Activated effector memory CD4-positive, alpha-beta T cell treated with anti-CD3 and anti-CD28 coated beads, Interleukin-2, amount 50 U/mL, for 16 hours (primary cell): ENCODE measurements at regions not wholly inside any gene's neighbourhood (a gene's known extent, or its start where the extent isn't known, plus 50 kb on each side); places are given as distances from the start of the nearest gene placed in this dataset.
"Not testable (repeated sequence)": the region's sequence is repeated elsewhere in the genome, so short reads cannot be mapped to it uniquely, and the experiment has no call there.

Experiments
- DNase-seq: peaks from one replicate; pipeline ENCODE4 v3.0.0-alpha.2; 2020

DNA sequence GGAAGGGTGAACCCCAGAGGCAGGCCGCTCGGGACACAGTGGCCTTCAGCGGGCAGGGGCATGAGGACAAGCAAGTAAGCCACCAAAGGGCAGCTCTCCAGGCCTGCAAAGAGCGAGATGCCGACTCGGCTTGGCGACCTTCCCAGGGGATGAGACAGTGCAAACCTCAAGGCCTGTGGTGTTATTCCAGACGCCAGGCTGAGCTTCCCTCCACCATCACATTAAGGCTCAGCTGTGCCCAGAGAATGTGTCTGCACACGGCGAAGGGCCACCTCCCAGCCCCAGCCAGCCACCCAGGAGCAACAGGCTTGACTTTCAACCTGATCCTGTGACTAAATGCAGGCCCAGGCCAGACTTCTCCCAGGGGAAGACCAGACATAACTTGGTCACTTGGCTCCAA, 251.4 kb downstream of the SOX9 start:
- DNase-seq, result peak; percentile 57

DNA sequence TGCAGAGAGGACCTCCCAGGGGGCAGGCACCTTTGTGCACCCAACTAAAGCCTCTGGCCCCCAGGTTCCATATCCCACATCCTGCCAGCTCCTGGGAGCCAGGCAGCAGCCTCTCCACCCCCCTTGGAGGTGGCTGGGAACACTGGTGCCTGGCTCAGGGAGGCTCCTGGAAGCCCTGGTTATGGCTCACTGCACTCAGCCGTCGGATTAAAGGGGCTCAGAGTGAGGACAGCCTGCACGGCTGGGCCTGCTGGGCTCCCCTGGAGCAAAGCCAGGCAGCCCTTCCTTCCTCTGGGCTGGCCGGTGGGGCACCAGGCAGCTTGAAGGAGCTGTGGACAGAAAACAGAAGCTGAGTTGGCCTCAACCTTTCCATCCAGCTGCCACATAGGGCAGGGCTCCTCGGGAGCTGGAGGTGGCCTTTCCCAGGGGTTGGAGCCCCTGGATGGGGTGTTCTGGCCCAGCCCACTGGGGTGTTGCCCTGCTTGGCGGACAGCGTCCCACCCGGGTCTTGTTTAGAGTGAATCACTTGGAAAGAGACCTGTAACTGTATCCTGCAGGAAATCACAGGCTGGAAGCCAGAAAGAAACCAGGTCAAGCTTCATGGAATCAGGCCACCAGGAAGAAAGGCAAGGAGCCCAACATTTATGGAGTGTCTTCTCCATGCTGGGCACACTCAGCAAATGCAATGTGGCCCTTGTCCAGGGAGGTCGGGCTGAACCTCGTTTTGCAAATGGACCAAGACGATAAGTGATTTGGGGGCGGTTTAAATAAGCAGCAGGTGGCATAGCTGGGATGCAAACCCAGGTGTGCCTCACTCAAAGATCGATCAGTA, 253.3 kb downstream of the SOX9 start:
- DNase-seq, result peak; percentile 39

DNA sequence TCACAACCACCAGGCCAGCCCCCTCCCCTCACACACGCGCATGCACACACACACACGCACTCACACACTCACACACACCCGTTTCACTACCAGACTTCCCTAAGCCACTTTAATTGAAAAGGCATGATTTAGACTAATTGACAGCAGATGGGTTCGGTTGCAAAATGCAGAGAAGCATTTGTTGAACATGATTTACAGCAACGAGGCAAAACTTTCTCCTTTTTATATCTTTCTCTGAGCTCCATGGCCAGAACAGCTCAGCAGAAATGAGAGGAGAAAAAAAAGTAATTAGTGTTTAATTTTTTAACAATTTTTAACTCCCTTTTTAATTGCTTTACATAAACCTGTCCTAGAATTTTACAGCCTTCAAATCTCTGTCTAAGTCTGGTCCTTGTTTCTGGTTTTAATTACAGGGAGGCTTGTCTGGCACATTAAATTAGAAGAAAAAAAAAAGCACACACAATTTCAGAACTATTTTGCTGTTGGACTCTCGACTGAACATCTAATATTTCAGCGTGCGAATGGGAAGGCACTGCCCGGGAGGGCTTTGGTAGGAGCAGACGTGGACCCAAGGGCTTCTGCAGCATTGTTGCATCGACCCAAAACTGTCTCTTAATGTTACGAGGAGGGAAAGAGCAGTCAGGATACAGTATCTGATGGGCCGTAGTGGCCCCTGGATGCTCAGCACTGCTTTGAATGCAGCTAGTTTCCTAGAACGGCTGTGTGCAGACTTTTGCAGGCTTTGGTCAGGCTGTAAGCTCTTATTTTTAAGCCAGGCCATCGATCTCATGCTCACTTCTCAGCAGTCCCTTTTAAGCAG, 255.9 kb downstream of the SOX9 start:
- peak; percentile 14 for DNase-seq

DNA sequence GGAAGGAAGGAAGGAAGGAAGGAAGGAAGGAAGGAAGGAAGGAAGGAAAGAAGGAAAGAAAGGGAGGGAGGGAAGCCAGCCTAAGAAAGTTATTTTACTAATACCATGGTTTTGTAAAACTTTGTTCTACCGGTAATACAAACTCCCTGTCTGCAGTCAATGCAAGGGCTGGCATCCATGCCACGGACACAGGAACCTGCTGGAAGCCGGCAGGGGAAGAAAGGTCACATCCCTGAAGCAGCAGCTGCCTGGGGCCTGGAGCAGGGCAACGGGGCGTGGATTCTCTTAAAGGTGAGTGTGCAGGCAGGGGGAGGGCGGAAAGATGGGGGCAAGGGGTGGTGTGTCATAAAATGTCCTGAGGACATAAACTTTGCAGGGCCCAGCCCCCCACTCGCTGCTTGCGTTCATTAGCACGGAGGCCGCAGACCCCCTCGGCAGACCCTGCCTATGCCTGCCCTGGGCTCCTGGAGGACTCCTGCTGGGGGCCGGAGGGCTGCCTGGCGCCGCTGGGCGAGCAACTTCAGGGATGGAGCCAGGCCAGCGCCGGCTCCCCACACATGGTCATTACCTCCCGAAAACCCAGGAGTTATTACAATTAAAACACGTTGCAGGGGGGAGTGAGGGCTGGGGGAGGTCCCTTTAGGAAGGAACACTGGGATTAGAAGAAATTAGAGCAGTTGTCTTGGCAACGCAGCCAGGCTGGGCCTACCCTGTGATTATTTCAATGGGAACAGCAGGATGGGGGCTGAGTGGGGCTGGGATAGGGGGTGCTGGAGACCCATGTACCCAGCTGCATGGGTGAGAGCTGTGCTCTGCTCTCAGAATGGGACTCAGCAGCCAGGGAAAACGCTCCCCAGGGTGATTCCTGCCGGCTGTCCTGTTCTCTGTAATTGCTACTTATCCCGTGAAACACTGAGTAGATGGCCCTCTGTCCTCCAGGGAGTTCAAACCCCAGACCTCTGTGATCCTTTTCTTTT, 257.9 kb downstream of the SOX9 start:
- DNase-seq, result peak; percentile 24

DNA sequence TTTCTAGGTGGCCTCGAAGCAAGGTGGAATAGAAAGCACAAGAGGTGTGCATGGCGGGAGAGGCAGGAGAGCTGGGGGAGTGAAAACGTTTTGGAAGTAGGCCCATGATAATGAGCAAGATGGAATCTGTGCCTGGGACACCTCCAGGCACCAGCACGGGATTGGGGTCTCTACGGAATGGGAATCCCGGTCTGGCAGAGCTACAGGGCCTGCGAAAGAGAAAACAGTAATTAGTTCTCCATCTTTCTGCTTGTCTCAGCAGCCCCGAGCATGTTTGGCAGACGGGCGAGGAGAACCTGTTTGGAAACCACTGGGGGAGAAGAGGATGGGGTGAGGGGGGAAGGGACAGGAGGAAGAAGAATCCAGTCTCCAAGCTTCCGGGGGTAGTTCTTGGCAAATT, 258.7 kb downstream of the SOX9 start:
- no peak for DNase-seq

DNA sequence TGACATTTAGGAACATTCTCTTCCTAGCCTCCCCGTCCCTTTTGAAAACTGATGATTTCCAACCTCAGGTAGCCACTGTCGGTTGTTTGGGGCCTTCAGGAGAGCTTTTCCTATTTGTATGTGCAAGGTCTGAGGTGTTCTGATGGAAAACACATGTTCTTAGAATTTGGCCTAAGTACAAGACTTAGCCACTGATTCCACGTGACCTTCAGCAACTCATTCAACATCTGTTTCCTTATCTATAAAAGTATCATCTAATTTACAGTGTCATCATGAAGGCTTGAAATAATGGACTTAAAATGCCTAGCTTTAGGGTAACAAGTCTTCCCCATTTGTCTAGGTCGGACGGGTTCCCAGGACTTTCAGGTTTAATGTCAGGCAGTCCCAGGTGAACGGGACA, 259.3 kb downstream of the SOX9 start:
- DNase-seq, result no peak

DNA sequence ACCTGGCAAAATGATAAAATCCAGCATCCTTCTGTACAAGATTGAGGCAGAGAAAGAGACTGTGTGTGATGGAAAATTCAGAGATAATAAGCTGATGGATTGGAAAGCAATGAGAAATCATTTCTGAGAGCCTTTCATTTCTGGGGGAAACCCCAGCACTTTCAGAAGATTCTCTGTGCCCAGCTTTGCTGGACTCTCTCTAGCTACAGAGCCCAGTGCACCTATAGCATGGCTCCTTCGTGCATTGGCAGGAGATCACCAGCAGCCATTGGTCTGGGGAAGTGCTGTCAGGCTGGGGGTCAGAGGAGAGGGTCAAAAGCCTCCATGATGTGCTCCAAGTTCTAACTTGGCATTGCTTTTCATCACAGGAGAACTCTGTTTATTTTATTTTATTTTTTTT, 259.9 kb downstream of the SOX9 start:
- DNase-seq, result peak; percentile 24

DNA sequence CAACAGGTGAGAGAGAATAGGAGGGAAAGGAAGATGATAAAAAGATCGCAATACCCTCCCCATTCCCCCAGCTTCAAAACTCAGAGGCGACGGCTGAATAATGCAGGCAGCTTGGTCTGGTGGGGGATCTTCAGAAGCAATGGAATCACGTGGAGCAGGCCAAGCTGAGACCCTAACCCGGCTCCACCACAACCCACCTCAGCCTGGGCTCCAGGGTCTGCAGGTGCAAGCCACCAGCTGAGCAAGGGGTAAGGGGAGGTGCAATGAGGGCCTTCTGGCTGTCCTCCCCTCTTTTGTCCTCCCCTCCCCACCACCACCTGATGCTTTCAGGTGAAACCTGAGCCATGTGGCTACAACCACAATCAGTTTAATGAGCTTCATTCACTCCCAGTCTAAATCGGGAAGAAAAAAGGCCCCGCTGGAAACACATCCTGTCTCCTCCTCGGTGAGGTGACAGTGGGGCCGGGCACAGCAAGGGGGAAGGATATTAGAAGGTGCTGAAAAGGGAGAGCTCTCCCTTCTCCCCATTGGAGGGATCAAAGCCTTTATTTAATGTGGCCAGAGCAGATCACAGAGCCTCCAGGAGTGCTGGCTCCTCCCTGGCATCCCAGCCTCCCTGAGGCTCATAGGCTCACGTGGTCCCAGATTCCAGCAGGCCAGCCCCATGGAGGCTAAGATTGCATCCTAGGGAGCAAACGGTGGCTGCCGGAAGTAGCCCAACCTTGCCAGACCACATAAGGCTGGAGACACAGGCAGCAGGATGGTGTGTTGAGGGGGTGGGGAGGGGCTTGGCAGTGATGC, 261.0 kb downstream of the SOX9 start:
- DNase-seq, result peak; percentile 25

DNA sequence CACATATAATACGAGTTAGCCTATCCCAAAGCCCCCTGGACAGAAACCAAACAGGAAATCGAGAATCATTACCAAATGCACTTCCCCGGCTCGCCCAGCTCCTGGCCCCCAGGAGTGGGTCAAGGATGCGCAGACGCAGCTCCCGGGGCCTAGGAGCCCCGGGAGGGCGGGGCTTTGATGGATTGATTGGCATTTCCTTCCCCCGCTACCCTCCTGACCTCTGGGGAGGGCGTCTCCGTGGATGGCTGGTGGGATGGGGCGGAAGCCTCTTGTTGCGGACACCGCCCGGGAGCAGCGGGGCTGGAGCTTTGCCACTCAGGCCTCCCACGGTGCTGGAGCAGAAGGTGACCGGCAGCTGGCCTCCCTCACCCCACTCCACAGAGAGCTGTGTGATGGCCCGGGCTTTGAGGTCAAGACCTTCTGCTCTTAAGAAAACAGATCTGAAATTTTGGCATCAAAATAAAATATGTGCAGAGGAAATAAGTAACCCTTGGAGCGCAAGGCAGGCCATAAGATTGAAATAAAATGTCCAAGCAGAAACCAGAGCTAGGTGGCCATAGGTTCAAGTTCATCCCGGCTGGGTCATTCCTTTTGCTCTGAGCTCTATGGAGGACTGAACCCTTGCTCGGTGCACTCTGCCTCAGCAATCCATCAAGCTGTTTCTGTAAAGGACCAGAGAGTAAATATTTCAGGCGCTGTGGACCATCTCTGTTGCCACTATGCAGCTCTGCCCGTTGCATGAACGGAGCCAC, 262.3 kb downstream of the SOX9 start:
- peak; percentile 52 for DNase-seq

DNA sequence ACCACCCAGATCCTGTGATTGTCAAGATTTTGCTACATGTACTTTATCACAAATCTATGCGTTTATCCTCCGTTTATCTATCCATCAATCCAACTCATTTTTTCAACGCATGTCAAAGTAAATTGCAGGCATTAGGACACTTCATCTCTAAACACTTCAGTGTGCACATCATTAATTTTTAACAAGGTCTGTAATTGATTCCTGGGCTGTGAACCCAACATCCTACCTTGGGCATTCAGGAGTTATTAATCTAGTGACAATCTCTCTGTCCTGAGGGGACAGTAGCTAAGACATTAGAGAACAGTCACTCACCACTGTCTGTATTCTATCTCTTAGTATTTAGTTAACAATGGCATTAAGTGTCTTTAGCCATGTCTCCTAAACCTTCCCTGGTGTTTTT, 264.7 kb downstream of the SOX9 start:
- DNase-seq, result no peak

DNA sequence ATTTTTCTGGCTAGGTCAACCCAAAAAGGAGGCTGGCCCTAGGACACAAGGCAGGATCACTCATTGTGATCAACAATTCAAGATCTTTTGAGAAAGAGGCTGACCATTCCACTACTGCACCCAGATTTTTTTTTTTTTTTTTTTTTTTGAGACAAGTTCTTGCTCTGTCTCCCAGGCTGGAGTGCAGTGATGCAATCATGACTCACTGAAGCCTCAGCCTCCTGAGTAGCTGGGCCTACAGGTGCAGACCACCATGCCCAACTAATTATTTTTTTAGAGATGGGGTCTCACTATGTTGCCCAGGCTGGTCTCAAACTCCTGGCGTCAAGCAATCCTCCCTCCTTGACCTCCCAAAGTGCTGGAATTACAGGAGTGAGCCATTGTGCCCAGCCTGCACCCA, 265.4 kb downstream of the SOX9 start:
- not testable (repeated sequence) for DNase-seq

DNA sequence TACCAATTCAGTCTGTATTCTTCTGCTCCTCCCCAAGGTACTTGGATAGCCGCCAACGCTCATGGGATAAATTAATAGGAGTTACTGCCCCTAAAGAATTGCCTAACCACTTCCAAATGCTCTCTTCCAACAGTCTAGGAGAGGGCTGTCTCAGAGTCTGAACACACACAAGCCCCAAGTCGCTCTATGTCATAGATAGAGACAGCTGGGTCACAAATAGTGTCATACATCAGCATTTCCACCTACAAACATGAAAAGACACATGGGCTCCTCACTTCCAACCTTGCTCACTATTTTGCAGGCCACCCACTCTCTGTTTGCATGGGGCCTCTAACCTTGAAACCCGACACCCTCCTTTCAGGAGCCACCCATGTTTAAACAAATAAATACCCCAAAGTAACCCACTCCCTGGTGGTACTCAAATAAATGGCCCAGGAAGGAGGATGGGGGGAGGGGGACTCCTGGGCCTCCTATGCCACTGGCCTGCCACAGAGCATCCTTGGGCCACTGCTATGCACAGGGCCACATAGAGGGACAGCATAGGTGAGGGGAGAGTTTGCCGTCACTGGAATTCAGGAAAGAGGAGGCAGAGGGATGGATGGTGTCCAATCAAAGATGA, 265.9 kb downstream of the SOX9 start:
- DNase-seq, result no peak

DNA sequence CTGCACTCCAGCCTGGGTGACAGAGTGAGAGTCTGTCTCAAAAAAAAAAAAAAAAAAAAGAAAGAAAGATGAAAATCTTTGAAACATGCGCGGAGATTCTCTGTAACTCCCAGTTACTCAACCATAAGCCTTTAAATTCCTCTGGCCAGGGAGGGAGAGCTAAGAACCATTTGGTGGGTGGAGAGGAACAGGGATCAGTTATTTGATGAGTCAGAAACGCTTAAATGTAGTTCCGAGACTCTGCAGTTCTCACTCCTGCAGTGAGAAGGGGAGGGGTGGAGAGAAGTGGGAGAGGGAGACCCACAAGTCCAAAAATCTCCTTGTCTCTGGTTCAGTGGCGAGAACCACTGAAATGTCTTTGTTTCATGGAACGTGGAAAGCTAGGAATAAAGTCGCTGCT, 266.7 kb downstream of the SOX9 start:
- no peak for DNase-seq

DNA sequence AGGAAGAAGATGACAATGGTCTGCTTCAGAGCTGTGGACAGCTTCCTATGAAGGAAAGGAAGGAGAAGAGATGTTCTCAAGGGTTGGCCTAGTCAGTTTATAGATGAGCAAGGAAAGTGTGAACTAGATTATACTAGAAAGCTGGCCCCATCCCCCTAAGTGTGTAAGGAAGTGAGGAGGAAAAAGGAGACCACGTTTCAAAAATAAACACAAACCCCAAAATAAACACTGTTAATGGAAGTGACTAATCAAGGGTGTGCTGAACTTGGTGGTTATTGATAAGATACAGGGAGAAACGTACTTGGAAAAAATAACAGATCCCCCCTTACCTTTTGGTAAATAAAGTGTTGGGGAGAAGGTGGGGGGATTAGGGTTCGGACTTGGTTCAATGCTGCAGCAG, 267.1 kb downstream of the SOX9 start:
- no peak for DNase-seq

DNA sequence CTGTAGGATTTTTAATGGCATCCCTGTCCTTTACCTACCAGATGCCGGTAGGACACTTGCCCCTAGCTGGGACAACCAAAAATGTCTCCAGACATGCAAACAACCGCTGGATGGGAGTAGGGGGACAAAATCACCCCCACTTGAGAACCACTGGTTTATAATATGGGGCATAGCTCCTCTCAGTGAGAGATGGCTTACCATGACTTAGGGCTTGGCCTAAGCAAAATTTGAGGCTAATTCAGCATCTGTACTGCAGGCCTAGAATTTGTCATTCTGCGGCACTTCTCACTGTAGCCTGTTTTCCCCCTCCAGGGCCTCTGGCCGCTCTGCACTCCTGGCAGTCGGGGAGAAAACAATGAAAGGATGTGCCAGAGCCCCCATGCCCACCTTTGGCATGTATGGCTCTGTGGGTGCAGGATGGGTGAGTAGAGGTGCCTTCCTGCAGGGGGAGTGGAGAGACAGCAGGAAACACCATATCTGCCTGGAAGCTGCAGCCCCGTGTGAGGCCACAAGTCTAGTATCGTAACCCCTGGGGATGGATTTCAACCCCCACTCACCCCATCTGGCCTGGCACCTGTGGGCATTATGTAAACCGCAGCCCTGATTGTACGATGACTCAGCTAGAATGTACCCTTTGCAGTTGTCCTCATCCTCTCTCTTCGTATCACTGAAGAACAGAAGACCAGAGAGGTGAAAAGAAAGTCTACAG, 268.1 kb downstream of the SOX9 start:
- peak; percentile 34 for DNase-seq

DNA sequence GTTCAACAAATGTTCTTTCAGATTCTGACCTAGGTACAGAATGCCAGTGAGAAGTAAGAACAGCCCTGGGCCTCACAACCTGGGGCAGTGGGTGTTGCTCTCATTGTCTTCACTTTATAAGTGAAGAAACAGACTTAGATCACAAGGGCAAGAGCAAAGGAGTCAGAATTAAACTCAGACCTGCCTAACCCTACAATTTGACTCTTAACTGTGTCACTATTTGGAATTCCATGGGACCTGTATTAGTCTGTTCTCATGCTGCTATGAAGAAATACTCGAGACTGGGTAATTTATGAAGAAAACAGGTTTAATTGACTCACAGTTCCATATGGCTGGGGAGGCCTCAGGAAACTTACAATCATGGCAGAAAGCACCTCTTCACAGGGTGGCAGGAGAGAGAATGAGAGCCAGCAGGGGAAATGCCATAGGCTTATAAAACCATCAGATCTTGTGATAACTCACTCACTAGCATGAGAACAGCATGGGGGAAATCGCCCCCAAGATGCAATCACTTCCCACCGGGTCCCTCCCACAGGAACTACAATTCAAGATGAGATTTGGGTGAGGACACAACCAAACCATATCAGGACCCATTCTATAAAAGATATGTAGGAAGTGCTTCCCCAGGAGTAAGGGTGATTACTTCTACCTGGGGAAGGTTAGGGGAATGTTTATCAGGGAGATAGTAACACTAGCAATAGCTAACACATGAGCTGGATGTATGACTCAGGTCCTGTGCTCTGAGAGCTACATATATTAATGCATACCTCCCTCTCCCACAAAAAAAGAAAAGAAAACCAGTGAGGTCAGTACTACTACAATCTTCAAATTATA, 270.1 kb downstream of the SOX9 start:
- no peak for DNase-seq

DNA sequence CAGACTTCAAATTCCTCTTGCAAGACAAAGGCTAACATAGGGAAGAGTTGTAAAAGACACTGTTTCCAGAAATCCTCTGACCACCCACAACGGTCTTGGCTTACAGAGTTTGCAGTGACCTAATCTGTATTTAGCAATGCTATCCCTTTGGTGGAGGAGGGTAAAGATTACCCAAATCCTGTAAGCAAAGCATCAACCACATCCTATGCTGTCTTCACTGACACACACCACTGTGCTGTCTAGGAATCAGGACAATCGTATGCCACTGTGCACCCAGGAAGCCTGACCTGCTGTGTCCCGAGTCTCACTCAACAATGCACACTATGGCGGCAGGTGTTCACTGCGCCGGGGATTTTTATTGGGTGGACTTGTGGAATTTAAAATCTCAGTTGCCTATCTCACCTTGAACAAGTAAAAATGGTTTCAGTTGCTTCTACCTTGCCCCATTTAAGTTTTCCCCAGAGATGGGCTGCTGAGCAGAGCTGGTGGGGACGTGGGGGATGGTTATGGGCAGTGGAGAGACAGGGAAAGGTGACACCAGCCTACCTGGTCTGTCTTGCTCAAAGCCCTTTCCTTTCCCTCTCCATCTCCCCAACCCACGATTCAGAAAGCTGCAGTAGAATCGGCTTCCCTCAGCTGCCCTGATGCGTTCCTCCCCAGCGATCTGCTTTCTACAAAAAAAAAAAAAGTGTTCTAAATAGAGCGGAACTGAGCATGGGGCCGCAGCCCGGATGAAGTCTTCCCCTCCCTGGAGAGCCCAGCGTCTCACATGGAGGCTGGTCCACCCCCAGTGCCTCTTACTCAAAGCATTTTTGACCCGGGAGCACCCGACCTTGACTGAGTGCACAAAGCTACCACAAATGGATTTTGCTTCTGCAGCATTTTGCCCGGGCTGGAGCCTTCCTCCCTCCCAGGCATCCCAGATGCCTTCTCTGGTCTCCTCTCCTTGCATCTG, 271.5 kb downstream of the SOX9 start:
- peak; percentile 42 for DNase-seq

DNA sequence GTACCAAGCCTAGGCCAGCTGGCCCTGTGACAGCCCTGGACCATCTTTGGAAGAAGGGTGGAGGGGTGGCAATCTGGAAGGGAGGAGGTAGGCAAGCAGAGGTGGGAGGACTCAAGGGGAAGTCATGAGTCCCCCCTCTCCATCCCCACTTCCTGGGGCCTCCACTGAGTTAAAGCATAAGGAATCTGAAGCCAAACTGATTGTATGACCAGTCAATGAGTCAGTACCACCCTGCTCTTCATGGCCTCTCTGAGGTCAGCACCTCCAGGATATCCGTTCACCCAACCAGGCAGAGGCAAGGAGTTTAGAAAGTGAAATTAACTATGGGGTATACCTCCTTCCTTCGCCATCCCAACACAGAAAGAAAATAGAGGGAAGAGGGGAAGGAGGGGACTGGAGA, 272.7 kb downstream of the SOX9 start:
- no peak for DNase-seq
